Stimulated activated CD4-positive, alpha-beta T cell treated with anti-CD3 and anti-CD28 coated beads, Interleukin-2, amount 100 ng/mL, for 24 hours (primary cell): ENCODE measurements at regions not wholly inside any gene's neighbourhood (a gene's known extent, or its start where the extent isn't known, plus 50 kb on each side); places are given as distances from the start of the nearest gene placed in this dataset.
"Not testable (repeated sequence)": the region's sequence is repeated elsewhere in the genome, so short reads cannot be mapped to it uniquely, and the experiment has no call there.

ENCODE experiments used
- DNase-seq, 2 donors: peaks; one replicate each; pipeline ENCODE4 v3.0.0-alpha.2; 2020

GRCh38 chr1:95701450-95702173 is 467.6 kb downstream of the RWDD3 start:
- no peak for DNase-seq

- no peak for DNase-seq
Observed at GRCh38 chr1:95703046-95703445, 469.0 kb downstream of the RWDD3 start.

GRCh38 chr1:95716097-95716496 is 482.1 kb downstream of the RWDD3 start:
- DNase-seq = no peak

GRCh38 chr1:95716550-95716949 is 482.5 kb downstream of the RWDD3 start:
- no peak for DNase-seq

GRCh38 chr1:95723346-95723745 is 489.3 kb downstream of the RWDD3 start:
- DNase-seq = no peak

GRCh38 chr1:95728841-95729240 is 494.8 kb downstream of the RWDD3 start:
- DNase-seq = no peak

GRCh38 chr1:95730986-95731385 is 497.0 kb downstream of the RWDD3 start:
- no peak for DNase-seq

GRCh38 chr1:95731466-95731865 is 497.5 kb downstream of the RWDD3 start:
- DNase-seq = no peak

GRCh38 chr1:95733031-95733430 is 499.0 kb downstream of the RWDD3 start:
- DNase-seq = no peak

GRCh38 chr1:95733671-95734070 is 499.7 kb downstream of the RWDD3 start:
- no peak for DNase-seq

GRCh38 chr1:95734560-95734959 is 500.6 kb downstream of the RWDD3 start:
- no peak for DNase-seq

- DNase-seq = no peak
Observed at GRCh38 chr1:95742591-95743089, 508.6 kb downstream of the RWDD3 start.

GRCh38 chr1:95744731-95745130 is 510.7 kb downstream of the RWDD3 start:
- DNase-seq = no peak

- no peak for DNase-seq
Observed at GRCh38 chr1:95752515-95753381, 518.7 kb downstream of the RWDD3 start.

GRCh38 chr1:95753382-95754016 is 519.5 kb downstream of the RWDD3 start:
- DNase-seq = no peak

- no peak for DNase-seq
Observed at GRCh38 chr1:95754412-95754811, 520.4 kb downstream of the RWDD3 start.

- no peak for DNase-seq
Observed at GRCh38 chr1:95766036-95766435, 532.0 kb downstream of the RWDD3 start.

- DNase-seq = no peak
Observed at GRCh38 chr1:95770581-95770980, 536.6 kb downstream of the RWDD3 start.

GRCh38 chr1:95778217-95778616 is 544.2 kb downstream of the RWDD3 start:
- no peak for DNase-seq

- DNase-seq = no peak
Observed at GRCh38 chr1:95780836-95781235, 546.8 kb downstream of the RWDD3 start.

- DNase-seq = no peak
Observed at GRCh38 chr1:95790136-95790535, 556.1 kb downstream of the RWDD3 start.

GRCh38 chr1:95793893-95794292 is 559.9 kb downstream of the RWDD3 start:
- DNase-seq = no peak

GRCh38 chr1:95797761-95798160 is 563.8 kb downstream of the RWDD3 start:
- DNase-seq = not testable (repeated sequence)

GRCh38 chr1:95806171-95806570 is 572.2 kb downstream of the RWDD3 start:
- DNase-seq = no peak
